T1000 (cell line): ENCODE measurements at regions not wholly inside any gene's neighbourhood (a gene's known extent, or its start where the extent isn't known, plus 50 kb on each side); places are given as distances from the start of the nearest gene placed in this dataset.

Experiments
- DNase-seq: peaks from one replicate; lab custom pipeline; 2025; ENCODE audit warnings: mixed read lengths; lab: John Stamatoyannopoulos, UW

DNA sequence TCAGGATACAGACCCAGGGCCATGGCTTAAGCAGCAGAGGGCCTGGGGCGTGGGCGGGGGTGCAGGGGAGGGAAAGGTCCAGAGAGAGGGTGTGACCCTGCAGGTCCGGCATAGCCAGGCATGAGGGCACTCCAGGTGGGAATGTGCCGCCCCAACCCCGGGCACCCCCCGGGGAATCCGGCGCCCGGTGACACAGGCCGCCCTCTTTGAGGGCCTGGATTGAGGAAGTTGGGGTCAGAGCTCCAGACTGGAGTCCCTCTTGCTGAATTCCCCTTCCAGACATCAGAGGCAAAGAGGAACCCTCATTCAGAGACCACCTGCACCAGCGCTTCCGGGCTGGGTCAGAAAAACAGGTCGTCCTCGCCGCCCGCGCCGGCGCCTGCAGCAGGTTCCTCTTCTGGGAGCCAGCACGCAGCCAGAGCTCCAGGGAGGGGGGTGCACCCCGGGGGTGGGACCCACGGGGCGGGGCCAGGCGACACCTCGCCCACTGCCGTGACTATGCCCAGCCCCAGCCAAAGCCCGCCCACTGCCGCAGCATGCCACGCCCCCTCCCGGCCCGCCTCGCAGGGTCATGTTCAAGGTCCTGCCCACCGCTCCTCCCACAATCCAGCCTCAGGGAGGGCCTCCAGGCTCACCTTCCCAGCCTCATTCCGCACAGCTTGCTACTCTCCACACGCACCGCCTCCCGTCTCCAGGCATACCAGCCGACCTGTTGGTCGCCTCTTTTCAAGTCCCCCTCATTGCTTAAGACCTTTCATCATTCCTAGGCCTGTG lies 98.3 kb upstream of the ID2 start:
- DNase-seq = no peak

DNA sequence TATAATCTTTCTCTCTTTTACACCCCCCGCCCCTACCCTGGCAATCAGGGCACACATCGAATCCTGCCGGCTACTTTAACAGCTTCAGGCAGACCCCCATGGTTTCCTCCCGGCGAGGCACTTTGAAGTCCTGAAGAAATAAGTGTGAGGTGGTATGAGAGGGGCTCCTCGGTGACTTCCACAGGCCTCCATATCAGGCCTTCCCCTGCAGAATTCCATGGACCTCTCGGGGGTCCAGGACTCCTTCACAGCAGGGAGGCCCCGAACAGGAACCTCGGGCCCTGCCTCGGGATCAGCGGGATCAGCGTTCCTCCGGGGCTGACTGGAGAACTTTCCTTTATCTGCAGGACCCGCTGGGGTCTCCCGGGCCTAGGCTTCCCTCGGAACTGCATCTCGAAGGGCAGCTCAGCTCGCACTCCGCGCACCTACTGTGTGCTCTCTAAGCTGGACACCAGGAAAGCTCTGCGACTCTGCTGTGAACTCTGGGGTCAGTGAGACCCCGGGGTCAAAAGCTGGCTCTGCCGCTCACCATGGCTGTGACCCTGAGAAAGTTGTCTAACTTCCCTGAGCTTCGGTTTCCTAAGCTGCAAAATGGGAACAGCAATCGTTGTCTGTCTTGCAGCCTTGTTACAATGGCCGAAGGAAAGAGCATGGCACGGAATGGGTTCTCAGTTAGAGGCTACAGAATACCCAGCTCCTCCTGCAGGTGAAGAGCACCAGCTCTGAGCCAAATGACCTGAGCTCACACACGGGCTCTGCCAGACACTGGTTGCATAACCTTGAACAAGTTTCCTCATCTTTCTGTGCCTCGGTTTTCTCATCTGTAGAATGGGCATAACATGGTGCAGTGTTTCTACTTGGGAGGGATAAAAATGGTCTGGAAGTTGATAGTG lies 97.4 kb upstream of the ID2 start:
- DNase-seq = no peak

DNA sequence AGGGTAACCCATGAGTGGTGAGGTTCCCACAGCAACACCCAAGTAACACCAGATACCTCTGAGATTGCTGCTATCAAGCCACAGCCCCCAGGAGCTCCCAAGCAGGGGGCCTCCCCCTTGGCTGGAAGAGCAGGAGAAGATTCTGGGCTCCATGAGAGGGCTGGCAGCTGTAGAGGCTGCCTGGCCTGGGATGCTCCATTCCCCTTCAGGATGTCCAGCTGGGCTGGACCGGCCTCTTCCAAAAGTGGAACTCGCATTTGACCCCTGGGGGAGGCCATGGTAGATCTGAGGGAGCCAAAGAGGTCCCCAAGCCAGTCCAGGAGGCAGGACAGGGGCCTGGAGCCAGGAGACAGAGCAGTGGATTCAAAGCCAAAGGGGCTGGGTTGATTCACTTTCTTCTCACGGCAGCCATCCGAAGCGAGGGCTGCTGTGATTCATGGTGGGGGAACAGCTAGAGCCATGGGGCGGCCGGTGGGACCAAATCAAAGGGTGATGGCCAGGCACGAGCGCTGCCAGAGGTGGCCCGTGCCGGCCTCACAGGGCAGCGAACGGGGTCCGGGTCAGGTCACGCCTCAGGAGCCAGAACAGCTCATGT lies 95.3 kb upstream of the ID2 start:
- no peak for DNase-seq

DNA sequence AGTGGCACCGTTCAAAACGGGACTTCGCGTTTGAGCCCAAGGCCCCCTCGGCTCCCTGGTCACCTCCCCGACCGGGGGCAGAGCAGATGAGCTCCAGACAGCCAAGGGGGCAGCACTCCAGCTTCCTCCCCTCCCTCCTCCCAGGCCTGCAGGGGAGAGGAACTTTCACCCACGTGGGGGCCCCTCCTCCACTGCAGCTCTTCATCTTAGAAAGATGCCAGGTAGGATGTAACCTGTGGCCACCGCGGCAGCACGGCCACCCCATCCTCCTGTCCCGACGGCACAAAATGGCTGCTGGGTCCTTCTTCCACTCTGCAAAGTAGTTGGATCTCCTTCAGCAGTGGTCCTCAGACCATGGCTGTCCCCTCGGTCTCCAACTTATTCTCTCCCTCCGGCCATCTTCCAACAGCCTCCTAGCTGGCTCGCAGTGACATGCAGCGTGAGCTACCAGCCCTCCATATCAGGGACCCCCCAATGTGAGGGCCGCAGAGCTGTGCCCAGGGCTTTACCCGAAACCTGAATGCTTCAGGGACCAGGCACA lies 94.5 kb upstream of the ID2 start:
- DNase-seq = no peak

DNA sequence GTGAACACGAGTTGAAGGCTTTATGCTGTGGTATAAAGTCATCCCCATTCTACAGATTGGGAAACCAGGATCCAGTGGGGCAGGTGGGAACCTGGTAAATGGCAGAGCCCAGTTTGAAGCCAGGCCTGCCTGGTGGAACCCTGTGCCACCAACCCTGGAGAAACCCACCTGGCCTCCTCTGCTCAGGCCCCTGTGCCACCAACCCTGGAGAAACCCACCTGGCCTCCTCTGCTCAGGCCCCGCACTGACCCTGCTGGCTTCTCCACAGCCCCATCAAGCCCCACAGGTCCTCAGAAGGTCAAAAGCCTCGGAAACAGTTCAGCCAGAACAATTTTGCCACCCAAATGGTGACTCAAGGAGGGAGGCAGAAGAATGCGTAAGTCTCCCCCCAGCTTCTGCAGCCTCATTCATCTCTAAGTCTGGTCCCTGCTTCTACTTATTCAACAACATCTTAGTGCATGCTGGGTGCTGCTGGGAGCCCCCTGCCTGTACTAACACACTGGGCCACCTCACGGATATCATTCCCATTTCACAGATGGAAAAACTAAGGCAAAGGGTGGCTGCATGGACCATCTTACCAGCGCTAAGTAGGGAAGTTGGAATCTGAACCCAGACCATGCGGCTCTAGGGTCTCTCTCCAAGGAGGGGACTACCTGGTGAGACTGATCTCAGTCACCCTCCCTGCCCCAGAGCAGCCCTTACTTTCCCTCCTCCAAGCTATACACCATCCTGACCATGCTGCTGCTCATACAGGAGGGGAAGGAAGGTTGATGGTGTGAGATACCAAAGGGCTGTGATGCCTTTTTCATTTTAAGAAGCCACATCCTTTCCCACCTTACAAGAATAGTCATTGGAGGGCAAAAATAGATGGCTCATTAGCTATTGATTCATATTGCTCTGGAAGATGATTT lies 93.7 kb upstream of the ID2 start:
- DNase-seq = no peak

DNA sequence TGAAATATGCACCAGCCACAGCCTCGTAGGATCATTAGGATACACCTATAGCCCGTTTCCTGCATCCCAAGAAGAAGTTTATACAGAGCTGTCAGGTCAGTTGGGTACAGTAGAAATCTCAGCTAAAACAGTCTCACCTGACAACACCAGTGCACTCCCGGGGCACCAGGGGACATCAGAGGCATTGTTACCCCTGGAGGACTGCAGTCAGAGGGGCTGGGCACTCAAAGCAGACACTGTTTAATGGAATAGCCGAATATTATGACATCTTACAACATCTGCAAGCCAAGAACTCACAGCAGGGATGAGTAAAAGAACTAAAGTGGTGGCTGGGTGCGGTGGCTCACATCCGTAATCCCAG lies 93.0 kb upstream of the ID2 start:
- DNase-seq = no peak

DNA sequence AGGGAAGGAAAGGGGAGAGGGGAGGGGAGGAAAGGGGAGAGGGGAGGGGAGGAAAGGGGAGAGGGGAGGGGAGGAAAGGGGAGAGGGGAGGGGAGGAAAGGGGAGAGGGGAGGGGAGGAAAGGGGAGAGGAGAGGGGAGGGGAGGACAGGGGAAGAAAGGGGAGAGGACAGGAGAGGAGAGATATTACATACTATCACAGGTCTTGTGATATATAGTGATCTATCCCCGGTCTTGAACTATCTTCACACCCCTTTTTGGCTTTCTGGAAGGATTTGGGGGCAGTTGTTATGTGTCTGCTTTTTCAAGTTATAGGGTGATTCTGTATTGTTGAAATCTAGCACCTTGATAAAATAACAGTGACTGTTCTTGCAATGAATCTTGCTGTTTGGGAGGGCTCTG lies 92.1 kb upstream of the ID2 start:
- DNase-seq = no peak

DNA sequence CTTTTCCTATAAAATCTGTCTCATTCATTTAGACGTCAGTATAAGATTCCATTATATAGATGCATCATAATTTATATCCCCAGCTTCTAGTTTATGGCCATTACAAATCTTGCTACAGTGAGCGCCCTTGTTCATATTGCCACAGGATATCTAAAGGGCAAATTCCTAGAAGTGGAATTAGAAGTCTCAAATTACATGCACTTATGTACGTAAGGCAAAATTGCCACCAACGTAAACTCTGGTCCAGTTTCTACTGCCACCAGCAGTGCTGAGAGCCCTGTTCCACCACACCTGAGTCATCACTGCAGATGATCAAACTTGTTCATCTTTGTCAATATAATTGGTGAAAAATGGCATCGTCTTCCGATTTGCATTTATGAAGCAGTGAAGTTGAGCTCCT lies 90.9 kb upstream of the ID2 start:
- DNase-seq = no peak

DNA sequence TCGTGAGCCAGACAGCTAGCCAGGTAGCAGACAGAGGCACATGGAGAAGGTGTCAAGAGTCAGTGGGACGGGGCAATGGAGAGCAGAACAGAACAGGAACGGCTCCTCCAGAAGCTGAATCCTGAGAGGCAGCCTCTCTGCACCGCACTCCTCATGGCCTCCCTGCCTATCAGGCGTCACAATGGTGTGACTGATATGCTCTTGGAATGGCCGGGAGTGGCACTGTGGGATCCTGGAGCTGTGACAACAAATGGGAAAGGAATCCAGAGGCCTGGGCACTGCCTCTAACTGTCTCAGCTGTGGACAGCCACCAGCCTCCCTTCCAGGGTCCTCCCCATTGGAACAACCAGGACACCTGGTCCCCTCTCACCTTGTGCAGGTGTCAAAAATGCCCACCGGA lies 89.1 kb upstream of the ID2 start:
- no peak for DNase-seq

DNA sequence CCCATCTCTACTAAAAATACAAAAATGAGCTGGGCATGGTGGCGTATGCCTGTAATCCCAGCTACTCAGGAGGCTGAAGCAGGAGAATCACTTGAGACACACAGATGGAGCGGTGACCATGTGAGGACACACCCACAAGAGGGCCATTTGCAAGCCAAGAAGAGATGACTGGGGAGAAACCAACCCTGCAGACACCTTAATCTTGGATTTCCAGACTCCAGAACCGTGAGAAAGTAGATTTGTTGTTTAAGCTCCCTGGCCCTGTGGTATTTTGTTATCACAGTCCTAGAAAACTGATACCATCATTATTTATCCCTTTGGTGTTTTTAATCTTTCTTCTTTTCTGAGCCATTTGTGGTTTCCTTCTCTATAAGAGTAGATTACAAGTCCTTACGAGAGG lies 88.6 kb upstream of the ID2 start:
- no peak for DNase-seq

DNA sequence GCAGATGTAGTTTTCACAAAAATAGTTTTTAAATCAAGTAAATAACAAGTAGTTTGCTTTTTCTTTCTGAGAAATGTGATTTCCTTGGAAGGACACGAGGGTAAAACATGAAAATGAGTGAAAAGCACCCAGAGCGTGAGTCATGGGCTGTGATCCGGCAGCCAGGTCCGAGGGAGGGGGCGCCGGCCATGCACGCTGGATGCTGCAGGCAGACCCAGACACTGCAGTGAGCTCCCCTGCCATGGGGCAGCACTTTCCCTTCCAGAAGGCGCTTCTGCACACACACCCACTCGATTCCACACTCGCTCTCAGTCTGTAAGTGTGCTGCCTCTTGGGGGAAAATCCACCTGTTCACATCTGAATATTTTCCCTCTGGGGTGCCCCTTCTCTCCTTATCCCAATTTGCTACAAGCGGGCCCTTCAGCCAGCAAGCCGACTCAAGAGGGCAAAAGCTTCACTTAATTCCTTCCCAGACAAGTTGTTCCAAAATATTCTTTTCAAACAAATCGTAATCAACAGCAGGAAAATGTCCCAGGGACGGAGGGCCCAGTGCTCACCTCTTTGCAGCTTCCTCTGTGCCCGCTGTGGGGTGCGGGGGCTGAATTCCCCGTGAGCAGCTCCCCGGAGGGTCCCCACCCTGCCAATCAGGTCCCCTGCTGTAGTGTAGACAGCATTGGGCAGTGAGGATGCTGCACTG lies 87.0 kb upstream of the ID2 start:
- no peak for DNase-seq

DNA sequence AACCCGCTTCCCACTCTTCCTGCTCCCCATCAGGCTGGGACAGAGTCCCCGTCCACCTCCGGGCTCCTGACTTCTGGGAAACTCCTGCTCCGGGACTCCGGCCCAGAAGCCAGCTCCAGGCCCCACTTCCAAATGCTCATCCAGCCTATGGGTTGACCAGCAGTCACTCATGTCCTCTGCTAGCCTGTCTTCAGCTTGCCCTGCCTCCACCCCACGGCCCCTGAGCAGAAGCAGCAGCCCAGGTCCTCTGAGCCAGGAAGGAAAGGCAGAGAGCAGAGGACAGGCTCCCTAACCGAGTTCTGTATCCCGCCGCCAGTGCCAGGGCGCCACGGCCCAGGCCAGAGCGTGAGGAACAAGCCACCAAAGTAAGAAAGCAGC lies 86.4 kb upstream of the ID2 start:
- no peak for DNase-seq

DNA sequence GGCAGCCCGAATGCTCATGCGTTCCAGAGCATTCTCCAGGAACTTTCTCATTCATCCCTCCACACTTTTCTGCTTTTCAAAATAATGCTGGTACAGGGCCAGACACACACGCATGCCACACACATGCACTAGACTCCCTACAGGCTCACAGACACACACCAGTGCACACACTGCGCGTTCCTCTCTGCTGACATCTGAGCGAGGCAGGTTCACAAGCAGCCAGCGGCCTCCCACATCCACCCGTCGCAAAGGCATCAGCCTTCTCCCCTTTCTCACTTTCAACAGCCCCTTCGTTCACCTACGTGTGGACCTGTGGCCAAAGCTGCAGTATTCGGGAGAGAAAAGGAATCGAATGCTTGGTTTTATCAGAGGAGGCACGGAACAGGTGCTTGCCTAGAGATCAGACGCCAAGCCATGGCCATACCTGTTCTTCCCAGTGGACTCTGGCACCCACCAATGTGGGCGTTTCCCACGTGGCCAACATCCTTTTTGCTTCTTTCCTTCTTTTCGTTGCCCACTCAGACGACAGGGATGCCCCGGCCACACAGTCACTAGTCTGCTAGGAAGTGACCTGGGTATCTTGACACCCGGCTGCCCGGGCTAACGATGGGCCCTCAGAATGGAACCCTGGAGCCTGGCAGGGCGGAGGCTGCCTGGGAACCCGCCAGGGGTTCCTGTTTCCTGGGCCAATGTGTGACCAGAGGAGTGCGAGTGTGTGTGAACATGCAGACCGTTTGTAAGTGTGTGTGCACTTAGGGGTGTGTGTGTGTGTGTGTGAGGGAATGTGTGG lies 85.8 kb upstream of the ID2 start:
- DNase-seq = no peak

DNA sequence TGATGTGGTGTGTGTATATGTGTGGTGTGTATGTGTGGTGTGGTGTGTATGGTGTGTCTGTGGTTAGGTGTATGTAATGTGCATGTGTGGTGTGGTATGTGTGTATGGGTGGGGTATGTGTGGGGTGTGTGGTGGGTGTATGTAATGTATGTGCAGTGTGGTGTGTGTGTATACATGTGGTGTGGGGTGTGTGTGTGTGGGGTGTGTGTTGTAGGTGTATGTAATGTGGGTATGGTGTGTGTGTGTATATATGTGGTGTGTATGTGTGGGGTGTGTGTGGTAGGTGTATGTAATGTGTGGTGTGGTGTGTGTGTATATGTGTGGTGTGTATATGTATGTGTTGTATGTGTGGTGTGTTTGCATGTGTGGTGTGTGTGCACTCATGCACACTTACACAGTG lies 84.8 kb upstream of the ID2 start:
- no peak for DNase-seq

DNA sequence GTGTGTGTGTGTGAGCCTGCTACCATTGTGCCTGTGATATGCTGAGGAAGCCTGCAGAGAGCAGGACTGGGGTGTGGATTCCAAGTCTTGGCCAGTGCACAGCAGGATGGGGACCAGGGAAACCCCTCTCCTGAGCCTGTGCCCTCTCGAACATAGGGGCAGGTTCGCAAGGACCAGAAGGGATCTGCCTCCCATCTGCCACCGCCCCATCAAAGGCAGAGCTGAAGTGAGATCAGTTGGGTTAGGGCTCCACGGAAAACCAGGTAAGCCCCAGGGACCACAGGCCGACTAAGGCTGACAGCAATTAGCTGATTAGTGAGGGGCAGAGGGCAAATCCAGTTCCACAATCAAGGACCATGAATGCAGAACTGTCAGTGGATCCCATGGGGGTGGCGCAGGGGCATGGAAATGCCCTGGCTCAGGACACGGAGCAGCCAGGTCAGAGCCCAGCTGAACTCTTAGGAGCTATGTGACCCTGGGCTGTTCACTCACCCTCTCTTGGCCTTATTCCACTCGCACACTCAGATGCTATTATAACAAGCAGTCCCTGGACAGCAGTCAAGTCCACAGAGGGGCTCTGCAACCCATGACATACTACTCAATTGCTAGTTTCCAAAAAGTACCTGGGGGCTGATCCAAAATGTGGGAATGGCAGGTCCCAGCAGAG lies 84.2 kb upstream of the ID2 start:
- DNase-seq = no peak

DNA sequence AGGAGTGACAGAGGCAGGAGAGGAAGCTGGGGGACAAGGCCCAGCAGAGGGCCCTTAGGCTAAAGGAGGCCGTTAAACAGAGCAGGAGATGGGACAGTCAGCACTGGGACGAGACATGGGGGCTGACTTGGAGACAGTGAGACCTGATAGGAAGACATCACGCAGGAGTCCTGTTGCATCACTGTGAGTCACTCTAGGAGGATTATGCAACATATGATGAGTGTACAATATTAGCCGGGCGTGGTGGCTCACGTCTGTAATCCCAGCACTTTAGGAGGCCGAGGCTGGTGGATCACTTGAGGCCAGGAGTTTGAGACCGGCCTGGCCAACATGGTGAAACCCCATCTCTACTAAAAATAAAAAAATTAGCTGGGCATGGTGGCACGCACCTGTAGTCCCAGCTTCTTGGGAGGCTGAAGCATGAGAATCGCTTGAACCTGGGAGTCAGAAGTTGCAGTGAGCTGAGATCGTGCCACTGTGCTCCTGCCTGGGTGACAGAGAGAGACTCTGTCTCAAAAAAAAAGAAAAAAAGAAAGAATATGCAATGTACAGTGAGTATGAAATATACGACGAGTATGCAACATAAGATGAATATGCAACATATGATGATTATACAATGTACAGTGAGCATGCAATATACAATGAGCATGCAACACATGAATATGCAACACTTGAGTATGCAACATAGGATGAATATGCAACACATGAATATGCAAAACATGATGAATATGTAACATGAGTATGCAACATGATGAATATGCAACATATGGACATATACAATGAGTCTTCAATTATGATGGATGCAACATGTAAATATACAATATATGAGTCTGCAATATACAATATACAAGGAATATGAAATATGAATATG lies 83.3 kb upstream of the ID2 start:
- DNase-seq = peak; percentile 81

DNA sequence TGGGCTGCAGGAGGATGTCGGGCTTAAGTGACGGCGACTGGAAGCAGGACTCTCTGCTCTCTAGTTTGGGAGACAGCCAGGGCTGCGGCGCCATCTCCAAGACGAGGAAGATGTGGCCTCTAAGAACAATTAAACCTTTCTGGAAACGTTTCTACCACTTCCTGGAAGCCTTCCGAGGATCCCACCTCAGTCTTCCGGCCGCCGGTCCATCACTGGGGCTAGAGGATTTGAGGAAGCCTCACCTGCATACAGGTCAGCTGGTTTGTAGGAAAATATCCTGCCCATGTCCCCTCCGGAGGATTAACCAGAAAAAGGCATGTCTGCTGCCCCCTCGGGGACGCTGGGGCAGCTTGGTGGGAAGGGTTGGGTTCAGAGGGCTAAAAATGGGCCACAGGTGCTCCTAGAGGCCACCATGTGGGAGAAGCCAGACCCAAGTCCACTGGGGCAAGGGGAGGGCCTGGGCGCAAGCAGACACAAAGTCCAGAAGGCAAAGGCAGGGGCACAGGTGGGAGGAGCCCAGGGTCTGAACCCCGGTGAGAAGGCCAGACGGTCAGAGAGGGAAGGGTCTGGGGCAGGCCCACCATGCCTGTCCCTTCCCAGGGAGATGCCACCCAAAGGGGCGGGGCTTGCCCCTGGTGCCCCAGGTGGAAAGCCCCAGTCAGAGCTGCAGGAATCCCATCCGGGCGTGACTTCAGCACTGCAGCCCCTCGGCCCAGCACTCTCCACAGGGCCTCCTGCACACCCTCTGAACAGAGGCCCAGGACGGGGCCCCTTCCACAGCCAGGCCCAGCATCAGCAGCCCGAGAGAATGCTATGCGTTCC lies 82.2 kb upstream of the ID2 start:
- DNase-seq = no peak

DNA sequence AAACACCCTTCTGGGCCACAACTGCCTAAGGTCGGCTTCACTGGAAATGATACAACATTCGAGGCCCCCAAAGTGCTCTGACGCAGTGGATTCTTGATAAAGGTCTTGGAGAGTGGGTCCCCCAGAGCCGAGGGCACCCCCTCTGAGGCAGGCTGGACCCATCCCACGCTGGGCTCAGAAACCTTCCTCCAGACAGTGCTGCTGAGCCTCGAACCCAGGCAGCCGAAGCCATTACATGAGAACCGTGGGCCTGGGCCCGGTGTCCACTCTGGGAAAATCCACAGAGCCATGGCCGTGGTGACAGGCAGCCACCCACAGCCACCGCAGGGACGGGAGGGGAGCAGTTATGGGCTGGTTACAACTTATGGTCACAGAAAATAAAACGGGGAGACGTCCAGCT lies 81.4 kb upstream of the ID2 start:
- DNase-seq = no peak
